Kidney epithelial cell (primary cell): ENCODE measurements at regions not wholly inside any gene's neighbourhood (a gene's known extent, or its start where the extent isn't known, plus 50 kb on each side); places are given as distances from the start of the nearest gene placed in this dataset.

Experiments
- DNase-seq: peaks from one replicate; pipeline ENCODE4 v3.0.0-alpha.2; 2010; ENCODE audit warnings: low read depth
- H3K27me3 ChIP-seq: 2 replicates; pipeline ENCODE4 v1.6.0; 2011; ENCODE audit warnings: low read length; ENCODE audit not compliant: control insufficient read depth, insufficient read depth
- H3K36me3 ChIP-seq: 2 replicates; pipeline ENCODE4 v1.5.1; 2011; ENCODE audit warnings: low read length; ENCODE audit not compliant: control insufficient read depth, insufficient read depth
- H3K4me3 ChIP-seq: 2 replicates; pipeline ENCODE4 v1.5.1; 2011; ENCODE audit warnings: low read depth, mild to moderate bottlenecking, control low read depth, low read length
- CTCF ChIP-seq: IDR thresholded peaks from 2 replicates; pipeline ENCODE4 v1.5.1; 2011; ENCODE audit warnings: mild to moderate bottlenecking, moderate library complexity, low read length, control low read depth, inconsistent platforms; ENCODE audit not compliant: insufficient read depth, poor library complexity, severe bottlenecking

- H3K27me3 ChIP-seq = no peaks in the 10 kb centered on the region
- H3K4me3 ChIP-seq = no peak overlapping the region
- DNase-seq = no peak
- no peak for TF ChIP-seq CTCF
- no peaks in the 10 kb centered on the region for H3K36me3 ChIP-seq
These were observed 385.1 kb upstream of the DSEL start for GRCh38 chr18:67901573-67901972.

- no peaks in the 10 kb centered on the region for H3K27me3 ChIP-seq
- no peak for TF ChIP-seq CTCF
- DNase-seq = no peak
- H3K4me3 ChIP-seq = no peak overlapping the region
- H3K36me3 ChIP-seq = no peaks in the 10 kb centered on the region
These were observed 379.9 kb upstream of the DSEL start for GRCh38 chr18:67896451-67896850.

DNA sequence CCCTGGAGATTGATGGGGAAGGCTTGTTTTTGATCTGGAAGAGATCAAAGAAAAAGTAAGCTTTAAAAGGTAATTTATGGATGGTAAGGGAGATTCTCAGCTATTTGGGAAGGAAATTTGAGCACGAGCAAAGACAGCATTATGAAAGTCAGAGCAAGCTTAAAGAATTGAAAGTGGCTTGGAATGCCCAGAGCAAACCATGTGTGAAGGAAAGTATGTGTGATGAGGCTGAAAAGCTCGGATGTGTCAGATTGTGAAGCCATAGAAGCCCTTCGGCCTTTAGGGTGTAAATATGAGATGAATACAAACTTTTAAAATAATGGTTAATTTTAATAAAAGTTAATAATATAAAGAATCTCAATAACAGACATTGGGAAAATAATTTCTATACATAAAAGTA, 377.4 kb upstream of the DSEL start:
- DNase-seq = no peak
- Histone ChIP-seq H3K4me3 (no peak overlapping the region), H3K27me3 (no peaks in the 10 kb centered on the region), H3K36me3 (no peaks in the 10 kb centered on the region)
- TF ChIP-seq CTCF = no peak

DNA sequence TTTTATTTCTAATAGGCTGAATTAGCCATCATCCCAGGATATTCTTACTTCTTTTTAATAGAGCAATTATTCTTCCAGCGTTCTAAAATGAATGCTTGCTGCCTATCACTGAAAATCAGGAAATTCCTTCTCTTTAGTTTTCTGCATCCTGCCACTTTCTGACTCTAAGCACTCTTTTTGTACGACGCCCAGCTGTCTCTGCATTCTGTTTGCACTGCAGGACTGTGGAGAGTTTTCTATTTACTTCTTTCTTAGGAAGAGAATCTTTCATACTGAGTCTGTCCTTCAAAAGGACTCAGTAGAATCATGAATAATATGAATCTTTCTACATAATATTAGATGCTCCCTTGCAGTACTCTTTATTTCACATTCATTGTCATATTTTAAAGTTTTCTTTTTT, 360.4 kb upstream of the DSEL start:
- Histone ChIP-seq H3K4me3 (no peak overlapping the region), H3K27me3 (no peaks in the 10 kb centered on the region), H3K36me3 (no peaks in the 10 kb centered on the region)
- TF ChIP-seq CTCF = no peak
- no peak for DNase-seq

DNA sequence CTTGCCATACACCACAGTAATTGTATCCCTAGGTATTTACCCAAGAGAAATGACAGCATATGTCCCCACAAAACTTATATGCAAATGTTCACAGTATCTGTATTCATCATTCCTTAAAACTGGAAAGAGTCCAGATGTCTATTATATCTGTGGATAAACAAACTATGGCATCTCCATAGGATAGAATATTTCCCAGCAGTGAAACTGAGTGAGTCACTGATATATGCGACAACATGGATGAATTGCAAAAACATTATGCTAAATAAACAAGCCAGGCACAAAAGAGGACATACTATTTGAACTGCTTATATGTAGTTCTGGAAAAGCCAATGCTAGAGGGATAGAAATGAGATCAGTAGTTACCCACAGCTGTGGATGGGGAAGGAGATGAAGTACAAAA, 359.4 kb upstream of the DSEL start:
- no peak for TF ChIP-seq CTCF
- DNase-seq = no peak

DNA sequence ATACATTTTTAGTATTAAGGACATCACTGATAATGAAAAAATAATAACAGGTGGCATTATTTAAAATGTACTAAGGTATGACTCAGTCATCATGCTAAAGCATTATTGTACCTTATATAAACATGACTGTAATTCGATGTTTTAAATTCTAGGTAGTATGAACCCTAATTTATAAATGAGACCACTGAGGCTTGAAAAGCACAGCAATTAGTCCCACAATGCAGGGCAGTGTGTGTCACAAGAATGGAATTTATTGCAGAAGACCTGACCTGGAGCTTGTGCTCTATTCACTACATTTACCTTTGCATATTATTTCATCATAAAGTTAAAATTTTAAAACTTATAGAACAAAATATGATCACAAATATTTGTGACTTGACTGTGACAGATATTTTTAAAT, 358.5 kb upstream of the DSEL start:
- peak; percentile 37 for DNase-seq
- no peaks in the 10 kb centered on the region for H3K36me3 ChIP-seq
- TF ChIP-seq CTCF = no peak
- no peak overlapping the region for H3K4me3 ChIP-seq
- no peaks in the 10 kb centered on the region for H3K27me3 ChIP-seq

More for the DNA sequence above, 359.4 kb upstream of the DSEL start:
- Histone ChIP-seq H3K27me3 (no peaks in the 10 kb centered on the region), H3K36me3 (no peaks in the 10 kb centered on the region), H3K4me3 (no peak overlapping the region)
